ENCODE measurements at regions not wholly inside any gene's neighbourhood (a gene's known extent, or its start where the extent isn't known, plus 50 kb on each side); places are given as distances from the start of the nearest gene placed in this dataset.

DNA sequence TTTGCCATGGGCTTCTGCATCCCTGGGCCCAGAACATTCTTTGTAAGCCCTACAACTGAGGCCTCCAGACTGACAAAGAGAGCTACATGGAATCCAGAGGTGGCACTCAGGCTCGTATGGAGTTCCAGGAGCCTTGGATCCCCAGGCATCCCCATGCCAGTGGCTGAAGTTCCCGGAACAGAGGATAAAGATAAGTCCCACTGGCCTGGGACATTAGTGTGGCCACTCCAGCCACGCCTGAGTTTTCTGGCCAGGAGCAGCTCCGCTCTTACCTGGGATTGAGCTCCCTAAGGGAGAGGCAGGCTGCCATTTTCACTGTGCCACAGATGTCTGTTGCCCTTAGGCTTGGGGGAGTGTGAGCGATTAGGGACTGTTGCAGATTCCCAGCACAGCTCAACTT, 656.3 kb upstream of the FAM174A start:
- H4K91ac ChIP-seq (replicated peaks; ENCODE audit: insufficient read length, low read length), result no peak overlapping the region
- no peak overlapping the region for H3K4ac ChIP-seq (replicated peaks; ENCODE audit: insufficient read length, low read depth, low read length)
- FAIRE-seq (no peak), DNase-seq (ENCODE audit: low read depth in 1 of 2, low spot score in 2 of 2) (no peak)
- H3K79me1 ChIP-seq (ENCODE audit: low read depth, low read length), result no peaks in the 10 kb centered on the region
- H2BK12ac ChIP-seq (ENCODE audit: low read depth, low read length), result no peak overlapping the region
- ChIA-PET CTCF (ENCODE audit: partially characterized antibody) (no interaction called here), POLR2A (ENCODE audit: partially characterized antibody) (no interaction called here)
- H2AK5ac ChIP-seq (ENCODE audit: low read depth, low read length), result no peak overlapping the region
- no peak overlapping the region for H4K5ac ChIP-seq (ENCODE audit: insufficient read length, low read depth, low read length)
- no peaks in the 10 kb centered on the region for H3K27me3 ChIP-seq (replicated peaks in 1 of 4; ENCODE audit: control insufficient read depth in 3 of 4, extremely low read depth in 1 of 4, insufficient read depth in 3 of 4, low read length in 3 of 4)
- H3K9me3 ChIP-seq (ENCODE audit: insufficient read depth in 2 of 2, low read depth in 1 of 2, low read length in 1 of 2), result no peaks in the 10 kb centered on the region
- no peaks in the 10 kb centered on the region for H3K36me3 ChIP-seq (ENCODE audit: control insufficient read depth in 2 of 4, insufficient read depth in 4 of 4, low read length in 3 of 4)
- no peak overlapping the region for H2BK15ac ChIP-seq (ENCODE audit: low read length)
- H3K56ac ChIP-seq (replicated peaks; ENCODE audit: insufficient read length, low read depth, low read length), result no peak overlapping the region
- no peak overlapping the region for H2BK20ac ChIP-seq (ENCODE audit: low read length)
- no peak overlapping the region for H3K9ac ChIP-seq (replicated peaks in 1 of 4; ENCODE audit: extremely low read depth in 1 of 4, low read depth in 3 of 4, low read length in 3 of 4)
- no peak overlapping the region for H2BK120ac ChIP-seq (replicated peaks; ENCODE audit: low read depth, low read length)
- H3K23ac ChIP-seq (ENCODE audit: insufficient read length), result no peak overlapping the region
- H3K4me1 ChIP-seq (replicated peaks in 1 of 4; ENCODE audit: control insufficient read depth in 3 of 4, insufficient read depth in 4 of 4, low read length in 3 of 4), result no peaks in the 10 kb centered on the region
- H2BK5ac ChIP-seq (ENCODE audit: low read depth, low read length), result no peak overlapping the region
- no peak overlapping the region for H3K4me2 ChIP-seq (ENCODE audit: insufficient read depth in 1 of 2, low read depth in 2 of 2, low read length in 2 of 2)
- 88% methylated on average over 5 of the region's 5 CpGs; no CpG with 5 or more reads in 1 of the 2 experiments for WGBS, 2 experiments (ENCODE audit: extremely low coverage in 1 of 2, insufficient coverage in 1 of 2, insufficient read length in 1 of 2, insufficient replicate concordance in 2 of 2, low coverage in 1 of 2, low lambda C conversion rate in 2 of 2, missing lambda C conversion rate in 1 of 2)
- no peak overlapping the region for H3K4me3 ChIP-seq (ENCODE audit: extremely low read depth in 1 of 4, insufficient read depth in 2 of 4, low read depth in 3 of 4, low read length in 4 of 4)
- H3K23me2 ChIP-seq (ENCODE audit: low read depth, low read length), result no peaks in the 10 kb centered on the region
- H4K20me1 ChIP-seq (replicated peaks in 1 of 2; ENCODE audit: control insufficient read depth in 1 of 2, insufficient read depth in 2 of 2, low read length in 2 of 2), result no peaks in the 10 kb centered on the region
- no peaks in the 10 kb centered on the region for H3K79me2 ChIP-seq (ENCODE audit: control insufficient read depth in 1 of 2, insufficient read depth in 2 of 2, low read length in 2 of 2)
- H3K14ac ChIP-seq (ENCODE audit: insufficient read length), result no peak overlapping the region
- H2AFZ ChIP-seq (ENCODE audit: low read length), result peak overlapping the region; percentile 62
- H3K18ac ChIP-seq (ENCODE audit: extremely low read depth, low read length), result no peak overlapping the region
- no peak overlapping the region for H3K27ac ChIP-seq (ENCODE audit: low read depth, low read length)
- no peak overlapping the region for H4K8ac ChIP-seq (ENCODE audit: extremely low read depth, insufficient read depth, low read length)
- TF ChIP-seq SRF (IDR thresholded peaks at IDR 0.05; ENCODE audit: low read depth, low read length) (no peak), SAP30 (IDR thresholded peaks at IDR 0.05; ENCODE audit: insufficient read depth, insufficient replicate concordance, low read length) (no peak)

Data from H1 (cell line).